ENCODE measurements at regions not wholly inside any gene's neighbourhood (a gene's known extent, or its start where the extent isn't known, plus 50 kb on each side); places are given as distances from the start of the nearest gene placed in this dataset.

GRCh38 chr6:15775741-15776140 is 112.9 kb upstream of the DTNBP1 start:
- no peak overlapping the region for H3K27ac ChIP-seq
- H3K4me3 ChIP-seq: no peak overlapping the region
- intact Hi-C loops (cut with DNase I): no loop called here
- no peaks in the 10 kb centered on the region for H3K36me3 ChIP-seq (ENCODE audit: insufficient read depth in 1 of 2, low read depth in 1 of 2)
- DNase-seq (no peak), ATAC-seq (no peak)
- no peaks in the 10 kb centered on the region for H3K27me3 ChIP-seq (ENCODE audit: insufficient read depth in 3 of 3, low read length in 2 of 3)
- H3K4me1 ChIP-seq: no peaks in the 10 kb centered on the region
- WGBS, 3 donors: 83 to 95% (median 92%) methylated on average over 5 of the region's 5 CpGs
- no peak for TF ChIP-seq CTCF (IDR thresholded peaks at IDR 0.05)
- no peaks in the 10 kb centered on the region for H3K9me3 ChIP-seq

GRCh38 chr6:15775076-15775634 is 112.3 kb upstream of the DTNBP1 start:
- no peak overlapping the region for H3K27ac ChIP-seq
- no peak for TF ChIP-seq CTCF (IDR thresholded peaks at IDR 0.05)
- no peaks in the 10 kb centered on the region for H3K36me3 ChIP-seq (ENCODE audit: insufficient read depth in 1 of 2, low read depth in 1 of 2)
- no peaks in the 10 kb centered on the region for H3K9me3 ChIP-seq
- H3K4me3 ChIP-seq: no peak overlapping the region
- no peaks in the 10 kb centered on the region for H3K27me3 ChIP-seq (ENCODE audit: insufficient read depth in 3 of 3, low read length in 2 of 3)
- intact Hi-C loops (cut with DNase I): no loop called here
- DNase-seq: no peak
- ATAC-seq: no peak
- 97 to 98% (median 98%) methylated on average over 2 of the region's 2 CpGs for WGBS, 3 donors
- H3K4me1 ChIP-seq: no peaks in the 10 kb centered on the region

DNA sequence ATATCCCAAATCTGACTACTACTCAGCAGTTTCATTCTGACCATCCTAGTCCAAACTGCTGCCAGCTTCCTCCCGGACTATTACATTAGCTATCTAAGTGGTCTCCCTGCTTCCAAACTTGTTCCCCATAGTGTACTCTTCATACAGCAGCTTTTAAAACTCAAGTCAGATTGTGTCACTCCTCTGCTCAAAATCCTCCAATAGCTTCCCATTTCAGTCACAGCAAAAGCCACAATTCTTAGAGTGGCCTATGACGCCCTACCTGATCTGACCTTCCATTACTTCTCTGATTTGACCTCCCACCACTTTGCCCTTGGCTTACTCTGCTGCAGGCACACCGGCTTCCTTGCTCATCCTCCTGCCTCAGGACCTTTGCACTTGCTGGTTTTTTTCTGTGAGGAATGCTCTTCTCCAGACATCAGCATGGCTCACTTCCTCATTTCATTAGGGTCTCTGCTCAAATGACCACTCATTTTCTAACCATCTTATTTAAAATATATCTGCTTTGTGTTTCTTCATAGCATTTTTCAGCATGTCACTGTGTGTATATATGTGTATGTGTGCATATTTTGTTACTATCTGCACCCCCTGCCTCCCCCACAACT is 111.1 kb upstream of the DTNBP1 start:
- H3K27ac ChIP-seq: no peak overlapping the region
- H3K4me1 ChIP-seq: no peaks in the 10 kb centered on the region
- no peak overlapping the region for H3K4me3 ChIP-seq
- H3K9me3 ChIP-seq: no peaks in the 10 kb centered on the region
- TF ChIP-seq CTCF (IDR thresholded peaks at IDR 0.05): no peak
- H3K27me3 ChIP-seq (ENCODE audit: insufficient read depth in 3 of 3, low read length in 2 of 3): no peaks in the 10 kb centered on the region
- ATAC-seq: no peak
- WGBS, 3 donors: 87 to 96% (median 94%) methylated on average over 3 of the region's 3 CpGs
- intact Hi-C loops (cut with DNase I): no loop called here
- H3K36me3 ChIP-seq (ENCODE audit: insufficient read depth in 1 of 2, low read depth in 1 of 2): no peaks in the 10 kb centered on the region
- DNase-seq: no peak

DNA sequence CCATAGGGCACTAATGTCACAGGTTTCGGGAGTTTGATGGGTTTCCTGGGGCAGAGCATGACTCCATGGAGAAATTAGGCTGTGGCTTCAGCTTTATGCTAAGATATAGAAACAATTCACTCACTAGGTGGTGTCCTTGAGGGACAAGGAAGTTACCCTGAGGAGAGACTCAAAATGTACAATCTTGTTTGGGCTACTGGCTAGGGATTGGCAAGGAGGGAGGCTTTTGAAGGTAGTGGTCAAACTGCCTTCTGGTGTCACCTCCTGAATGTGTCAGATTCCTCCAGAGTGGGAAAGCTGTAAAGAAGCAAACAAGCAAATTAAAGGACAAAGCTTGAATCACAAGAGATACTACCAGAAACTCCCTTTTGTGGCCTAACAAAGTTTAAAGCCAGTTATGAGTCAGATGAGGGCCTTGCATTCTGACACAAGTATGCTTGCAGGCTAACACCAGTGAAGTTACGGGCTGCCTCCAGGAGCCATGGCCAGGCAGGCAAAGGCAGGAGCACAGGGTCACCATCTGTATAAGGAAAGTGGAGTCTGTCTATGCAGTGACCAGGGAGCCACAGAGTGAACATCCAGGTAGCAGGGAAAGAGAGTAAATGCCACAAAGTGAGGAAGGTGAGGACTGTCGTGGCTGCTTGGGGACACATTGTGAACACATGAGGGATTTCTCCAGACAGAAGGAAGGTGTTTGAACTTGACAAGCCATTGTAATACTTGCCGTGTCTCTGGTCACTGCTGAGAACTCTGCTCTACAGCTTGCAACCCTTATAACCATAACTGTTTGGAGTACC is 107.7 kb upstream of the DTNBP1 start:
- Histone ChIP-seq H3K27ac (no peak overlapping the region), H3K27me3 (ENCODE audit: insufficient read depth in 3 of 3, low read length in 2 of 3) (no peaks in the 10 kb centered on the region), H3K4me3 (no peak overlapping the region), H3K36me3 (ENCODE audit: insufficient read depth in 1 of 2, low read depth in 1 of 2) (no peaks in the 10 kb centered on the region), H3K9me3 (no peaks in the 10 kb centered on the region), H3K4me1 (no peaks in the 10 kb centered on the region)
- TF ChIP-seq CTCF (IDR thresholded peaks at IDR 0.05): no peak
- 95 to 97% (median 97%) methylated on average over 4 of the region's 4 CpGs for WGBS, 3 donors
- ATAC-seq: no peak
- intact Hi-C loops (cut with DNase I): no loop called here
- no peak for DNase-seq
